ENCODE measurements at regions not wholly inside any gene's neighbourhood (a gene's known extent, or its start where the extent isn't known, plus 50 kb on each side); places are given as distances from the start of the nearest gene placed in this dataset.

DNA sequence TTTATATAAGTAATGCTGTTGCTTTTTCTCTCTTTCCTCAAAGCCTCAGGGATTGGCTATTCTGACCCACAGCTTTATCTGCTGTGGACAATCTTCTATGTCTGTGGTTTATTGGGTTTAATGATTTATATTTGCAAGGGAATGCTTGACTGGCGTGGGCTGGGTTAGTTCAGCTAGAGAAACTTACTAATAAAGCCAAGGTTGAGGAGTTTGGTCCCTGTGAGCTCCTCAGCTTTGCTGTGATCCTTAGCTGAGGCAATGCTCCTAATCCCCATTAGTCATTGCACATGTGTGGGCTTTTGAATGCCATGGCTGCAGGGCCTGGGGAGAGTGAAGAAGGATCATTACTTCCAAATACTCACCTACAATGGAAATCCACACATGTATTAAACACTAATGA, 179.3 kb downstream of the ZNF326 start:
- no peak for ATAC-seq
- Histone ChIP-seq H3K9me3 (no peaks in the 10 kb centered on the region), H3K27ac (no peak overlapping the region), H3K36me3 (no peaks in the 10 kb centered on the region), H3K27me3 (no peaks in the 10 kb centered on the region), H3K4me1 (no peaks in the 10 kb centered on the region), H3K4me3 (no peak overlapping the region)
- WGBS, 2 donors (ENCODE audit: low coverage in 1 of 2) = 30 to 55% methylated on average over 1 of the region's 1 CpG
- TF ChIP-seq EP300 (IDR thresholded peaks at IDR 0.05) = no peak
- TF ChIP-seq POLR2A (IDR thresholded peaks at IDR 0.05) = no peak
- TF ChIP-seq, protein P1, sequence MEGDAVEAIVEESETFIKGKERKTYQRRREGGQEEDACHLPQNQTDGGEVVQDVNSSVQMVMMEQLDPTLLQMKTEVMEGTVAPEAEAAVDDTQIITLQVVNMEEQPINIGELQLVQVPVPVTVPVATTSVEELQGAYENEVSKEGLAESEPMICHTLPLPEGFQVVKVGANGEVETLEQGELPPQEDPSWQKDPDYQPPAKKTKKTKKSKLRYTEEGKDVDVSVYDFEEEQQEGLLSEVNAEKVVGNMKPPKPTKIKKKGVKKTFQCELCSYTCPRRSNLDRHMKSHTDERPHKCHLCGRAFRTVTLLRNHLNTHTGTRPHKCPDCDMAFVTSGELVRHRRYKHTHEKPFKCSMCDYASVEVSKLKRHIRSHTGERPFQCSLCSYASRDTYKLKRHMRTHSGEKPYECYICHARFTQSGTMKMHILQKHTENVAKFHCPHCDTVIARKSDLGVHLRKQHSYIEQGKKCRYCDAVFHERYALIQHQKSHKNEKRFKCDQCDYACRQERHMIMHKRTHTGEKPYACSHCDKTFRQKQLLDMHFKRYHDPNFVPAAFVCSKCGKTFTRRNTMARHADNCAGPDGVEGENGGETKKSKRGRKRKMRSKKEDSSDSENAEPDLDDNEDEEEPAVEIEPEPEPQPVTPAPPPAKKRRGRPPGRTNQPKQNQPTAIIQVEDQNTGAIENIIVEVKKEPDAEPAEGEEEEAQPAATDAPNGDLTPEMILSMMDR (IDR thresholded peaks at IDR 0.05) = no peak
- no peak for TF ChIP-seq POLR2AphosphoS5 (IDR thresholded peaks at IDR 0.05)

DNA sequence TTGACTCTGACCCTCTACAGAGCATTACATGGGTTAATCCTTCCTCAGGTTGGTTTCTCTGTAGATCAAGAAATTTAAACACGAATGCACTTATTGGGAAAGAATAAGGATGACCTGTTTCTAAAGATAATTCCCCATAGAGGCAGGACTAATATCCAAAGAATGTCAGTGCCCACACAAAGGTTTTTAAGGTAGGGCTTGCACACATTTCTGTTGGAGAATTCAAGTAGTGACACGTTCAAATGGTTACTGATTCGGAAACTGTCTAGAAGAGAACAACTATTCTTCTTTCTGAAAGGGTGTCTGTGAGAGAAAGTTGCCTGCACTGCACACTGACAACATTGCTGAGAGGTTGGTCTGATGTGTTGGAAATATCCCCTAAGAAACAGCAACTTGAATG, 167.3 kb downstream of the ZNF326 start:
- 55 to 90% methylated on average over 3 of the region's 3 CpGs for WGBS, 2 donors (ENCODE audit: low coverage in 1 of 2)
- no peaks in the 10 kb centered on the region for H3K36me3 ChIP-seq
- no peak overlapping the region for H3K27ac ChIP-seq
- H3K4me3 ChIP-seq = no peak overlapping the region
- no peaks in the 10 kb centered on the region for H3K4me1 ChIP-seq
- ATAC-seq = no peak
- no peaks in the 10 kb centered on the region for H3K27me3 ChIP-seq
- peaks cover 0 to 8% (median 0%) of the 10 kb centered on the region in 3 donors for H3K9me3 ChIP-seq
- TF ChIP-seq EP300 (IDR thresholded peaks at IDR 0.05) (no peak), POLR2A (IDR thresholded peaks at IDR 0.05) (no peak), POLR2AphosphoS5 (IDR thresholded peaks at IDR 0.05) (no peak)
- TF ChIP-seq, protein P1 (IDR thresholded peaks at IDR 0.05) = no peak

DNA sequence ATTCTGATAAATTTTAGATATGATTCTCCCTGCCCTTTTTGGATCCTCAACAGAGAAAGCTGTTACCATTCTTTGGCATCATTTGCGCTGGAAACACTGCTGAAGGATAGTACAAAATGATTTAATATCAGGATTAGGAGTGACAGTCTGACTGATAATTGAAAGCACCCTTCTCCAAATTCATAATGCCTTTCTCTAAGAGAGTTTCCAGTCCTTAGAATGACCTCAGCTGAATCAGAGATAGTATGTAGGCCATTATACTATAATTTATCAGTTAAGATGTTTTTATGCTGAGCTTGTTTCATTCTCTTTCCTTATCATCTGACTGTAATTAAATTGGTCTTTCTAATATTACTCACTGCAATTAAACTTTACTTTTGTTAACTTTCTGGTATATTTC, 166.7 kb downstream of the ZNF326 start:
- H3K4me3 ChIP-seq = no peak overlapping the region
- H3K4me1 ChIP-seq = no peaks in the 10 kb centered on the region
- 86 to 93% methylated on average over 1 of the region's 1 CpG for WGBS, 2 donors (ENCODE audit: low coverage in 1 of 2)
- no peak for ATAC-seq
- H3K36me3 ChIP-seq = no peaks in the 10 kb centered on the region
- H3K27me3 ChIP-seq = no peaks in the 10 kb centered on the region
- peaks cover 0 to 2% (median 0%) of the 10 kb centered on the region in 3 donors for H3K9me3 ChIP-seq
- no peak for TF ChIP-seq POLR2A (IDR thresholded peaks at IDR 0.05)
- TF ChIP-seq POLR2AphosphoS5 (IDR thresholded peaks at IDR 0.05) = no peak
- TF ChIP-seq EP300 (IDR thresholded peaks at IDR 0.05) = no peak
- TF ChIP-seq, protein P1 (IDR thresholded peaks at IDR 0.05) = no peak
- no peak overlapping the region for H3K27ac ChIP-seq

DNA sequence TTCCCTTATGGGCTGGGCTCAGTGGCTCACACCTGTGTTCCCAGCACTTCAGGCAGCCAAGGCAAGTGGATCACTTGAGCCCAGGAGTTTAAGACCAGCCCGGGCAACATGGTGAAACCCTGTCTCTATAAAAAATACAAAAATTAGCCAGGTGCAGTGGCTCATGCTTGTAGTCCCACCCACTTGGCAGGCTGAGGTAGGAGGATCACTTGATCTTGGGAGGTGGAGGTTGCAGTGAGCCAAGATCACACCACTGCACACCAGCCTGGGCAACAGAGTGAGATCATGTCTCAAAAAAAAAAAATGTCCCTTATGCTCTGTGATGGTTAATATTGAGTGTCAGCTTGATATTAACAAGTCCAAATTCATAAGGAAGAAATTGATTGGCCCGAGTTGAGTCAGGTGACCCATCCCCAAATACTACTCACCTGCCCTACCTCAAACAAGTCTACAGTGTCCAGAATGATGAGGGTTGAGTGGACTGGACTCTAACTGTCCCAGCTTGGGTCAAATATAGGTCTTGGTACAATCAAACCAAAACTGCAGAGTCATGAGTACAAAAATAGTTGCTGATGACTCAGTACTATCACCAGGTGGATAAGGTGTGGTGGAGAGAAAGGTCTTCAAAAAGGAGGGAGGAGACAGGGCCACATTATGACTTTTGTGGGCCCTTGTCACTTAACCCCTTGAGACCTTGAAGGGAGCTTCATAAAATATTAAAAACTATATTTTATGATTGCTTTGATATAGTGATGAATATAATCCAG, 161.0 kb downstream of the ZNF326 start:
- 67 to 72% methylated on average over 1 to 2 of the region's 2 CpGs for WGBS, 2 donors (ENCODE audit: low coverage in 1 of 2)

More for the DNA sequence above, 161.0 kb downstream of the ZNF326 start:
- no peak overlapping the region for H3K4me3 ChIP-seq
- TF ChIP-seq, protein P1 (IDR thresholded peaks at IDR 0.05) = no peak
- TF ChIP-seq POLR2A (IDR thresholded peaks at IDR 0.05) = no peak
- TF ChIP-seq POLR2AphosphoS5 (IDR thresholded peaks at IDR 0.05) = no peak
- no peak for TF ChIP-seq EP300 (IDR thresholded peaks at IDR 0.05)
- H3K4me1 ChIP-seq = no peaks in the 10 kb centered on the region
- H3K27ac ChIP-seq = no peak overlapping the region
- no peak for ATAC-seq
- H3K27me3 ChIP-seq = no peaks in the 10 kb centered on the region
- peaks cover 0 to 13% (median 0%) of the 10 kb centered on the region in 3 donors for H3K9me3 ChIP-seq
- no peaks in the 10 kb centered on the region for H3K36me3 ChIP-seq

Data from gastroesophageal sphincter (tissue), 4 donors.